NCI-H226 (cell line): ENCODE measurements at regions not wholly inside any gene's neighbourhood (a gene's known extent, or its start where the extent isn't known, plus 50 kb on each side); places are given as distances from the start of the nearest gene placed in this dataset.

Source experiments
- DNase-seq: peaks from one replicate; pipeline ENCODE4 v3.0.0-alpha.2; 2015

- no peak for DNase-seq
Measured at GRCh38 chr19:28834996-28835395, 378.0 kb downstream of the UQCRFS1 start.

GRCh38 chr19:28831462-28831861 lies 381.5 kb downstream of the UQCRFS1 start:
- no peak for DNase-seq

GRCh38 chr19:28829762-28830161 lies 383.2 kb downstream of the UQCRFS1 start:
- no peak for DNase-seq

GRCh38 chr19:28829359-28829758 lies 383.6 kb downstream of the UQCRFS1 start:
- DNase-seq = no peak

GRCh38 chr19:28828276-28828870 lies 384.6 kb downstream of the UQCRFS1 start:
- no peak for DNase-seq

- DNase-seq = no peak
Measured at GRCh38 chr19:28827382-28827781, 385.6 kb downstream of the UQCRFS1 start.

GRCh38 chr19:28823338-28823961 lies 389.5 kb downstream of the UQCRFS1 start:
- peak; percentile 72 for DNase-seq

GRCh38 chr19:28820289-28820688 lies 392.7 kb downstream of the UQCRFS1 start:
- no peak for DNase-seq

GRCh38 chr19:28815257-28815656 lies 397.7 kb downstream of the UQCRFS1 start:
- DNase-seq = no peak

GRCh38 chr19:28794301-28794700 lies 418.6 kb downstream of the UQCRFS1 start:
- DNase-seq = no peak

GRCh38 chr19:28793391-28794168 lies 419.4 kb downstream of the UQCRFS1 start:
- DNase-seq = no peak

- no peak for DNase-seq
Measured at GRCh38 chr19:28785971-28786370, 427.0 kb downstream of the UQCRFS1 start.

- no peak for DNase-seq
Measured at GRCh38 chr19:28764066-28764465, 448.9 kb downstream of the UQCRFS1 start.

GRCh38 chr19:28746478-28746877 lies 466.5 kb downstream of the UQCRFS1 start:
- no peak for DNase-seq

GRCh38 chr19:28744943-28745342 lies 468.0 kb downstream of the UQCRFS1 start:
- no peak for DNase-seq

- DNase-seq = no peak
Measured at GRCh38 chr19:28744014-28744413, 468.9 kb downstream of the UQCRFS1 start.

- DNase-seq = peak; percentile 25
Measured at GRCh38 chr19:28737021-28737895, 475.7 kb downstream of the UQCRFS1 start.

- DNase-seq = no peak
Measured at GRCh38 chr19:28736528-28736927, 476.4 kb downstream of the UQCRFS1 start.

- DNase-seq = no peak
Measured at GRCh38 chr19:28731577-28731976, 481.4 kb downstream of the UQCRFS1 start.

GRCh38 chr19:28730791-28731512 lies 482.0 kb downstream of the UQCRFS1 start:
- no peak for DNase-seq

- DNase-seq = no peak
Measured at GRCh38 chr19:28727480-28728159, 485.3 kb downstream of the UQCRFS1 start.
